ENCODE measurements at regions not wholly inside any gene's neighbourhood (a gene's known extent, or its start where the extent isn't known, plus 50 kb on each side); places are given as distances from the start of the nearest gene placed in this dataset.

DNA sequence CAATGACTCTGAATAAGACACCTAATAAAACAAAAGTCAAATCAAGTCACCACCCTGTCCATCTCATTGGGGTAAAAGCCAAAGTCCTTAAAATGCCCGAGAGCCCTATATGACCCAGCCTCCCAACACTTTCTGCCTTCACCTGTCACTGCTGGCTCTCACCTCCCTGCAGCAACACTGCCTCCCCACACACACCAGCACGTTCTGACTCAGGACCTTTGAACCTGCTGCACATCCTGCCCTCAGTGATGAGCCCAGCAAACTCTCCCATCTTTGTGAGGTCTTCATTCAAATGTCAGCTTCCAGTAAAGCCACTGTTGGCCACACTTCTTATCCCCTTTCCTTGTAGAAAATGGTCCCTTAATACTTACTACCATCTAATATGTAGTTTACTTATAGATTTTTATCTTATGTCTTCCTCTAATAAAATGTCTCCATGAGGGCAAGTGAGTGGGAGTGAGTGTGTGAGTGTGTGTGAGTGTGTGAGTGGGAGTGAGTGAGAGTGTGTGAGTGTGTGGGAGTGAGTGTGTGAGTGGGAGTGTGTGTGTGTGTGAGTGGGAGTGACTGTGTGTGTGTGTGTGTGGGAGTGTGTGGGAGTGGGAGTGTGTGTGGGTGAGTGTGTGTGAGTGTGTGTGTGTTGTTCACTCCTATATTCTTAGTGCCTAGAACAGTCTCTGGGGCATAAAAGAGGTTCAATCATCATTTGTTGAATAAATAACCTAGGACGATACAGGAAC, 504.7 kb downstream of the EIPR1 start:
- DNase-seq (ENCODE audit: low read depth, low spot score) = no peak

DNA sequence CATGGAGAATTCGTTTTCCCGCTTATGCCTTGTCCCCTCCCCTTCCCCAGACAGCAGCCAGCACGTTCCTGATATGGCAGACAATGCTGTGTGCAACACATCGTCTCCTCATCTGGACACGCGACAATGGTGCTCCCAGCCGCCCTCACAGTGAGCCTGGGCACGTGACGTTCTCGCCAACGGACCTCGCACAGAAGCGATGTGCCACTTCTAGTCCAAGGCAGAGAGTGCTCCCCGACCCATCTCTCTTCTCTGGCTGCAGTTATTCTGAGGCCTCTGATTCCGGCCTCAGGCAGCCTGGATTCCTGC, 505.4 kb downstream of the EIPR1 start:
- no peak for DNase-seq (ENCODE audit: low read depth, low spot score)

DNA sequence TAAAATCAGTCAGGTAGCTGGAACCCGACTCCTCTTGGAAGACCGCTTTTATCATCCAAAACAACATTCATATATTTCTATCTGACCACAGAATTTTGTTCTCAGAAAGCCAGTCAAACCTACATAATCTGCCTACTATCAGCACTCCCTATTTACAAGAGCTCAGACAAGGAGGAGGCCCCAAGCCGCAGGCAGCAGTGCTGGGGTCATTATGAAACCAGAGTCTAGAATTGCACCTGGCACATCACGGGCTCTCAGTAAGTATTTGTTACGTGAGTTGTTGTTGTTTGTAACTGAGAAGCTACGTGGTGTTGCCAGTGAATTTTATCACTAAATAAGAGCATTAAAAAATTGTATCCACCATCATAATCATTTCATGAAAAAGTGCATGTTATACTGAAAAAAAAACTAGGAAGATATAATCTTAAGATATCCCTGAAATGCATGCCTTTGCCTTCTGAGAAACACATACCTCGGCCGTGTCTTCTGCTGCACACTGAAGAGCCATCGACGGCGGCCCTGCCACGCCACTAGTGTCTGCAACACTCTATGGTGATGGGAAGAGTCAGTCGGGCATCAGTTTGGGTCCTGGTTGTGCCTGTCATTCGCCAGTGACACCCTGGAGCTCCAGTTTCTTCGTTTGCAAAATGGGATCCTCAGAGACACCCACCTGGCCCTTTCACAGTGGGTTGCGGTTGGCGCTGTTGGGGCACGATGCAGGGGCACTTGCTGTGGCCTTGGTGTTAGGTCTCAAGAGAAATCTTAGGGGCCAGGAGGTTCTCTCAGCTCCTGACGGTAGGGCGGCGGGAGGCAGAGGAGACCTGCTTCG, 505.9 kb downstream of the EIPR1 start:
- no peak for DNase-seq (ENCODE audit: low read depth, low spot score)

DNA sequence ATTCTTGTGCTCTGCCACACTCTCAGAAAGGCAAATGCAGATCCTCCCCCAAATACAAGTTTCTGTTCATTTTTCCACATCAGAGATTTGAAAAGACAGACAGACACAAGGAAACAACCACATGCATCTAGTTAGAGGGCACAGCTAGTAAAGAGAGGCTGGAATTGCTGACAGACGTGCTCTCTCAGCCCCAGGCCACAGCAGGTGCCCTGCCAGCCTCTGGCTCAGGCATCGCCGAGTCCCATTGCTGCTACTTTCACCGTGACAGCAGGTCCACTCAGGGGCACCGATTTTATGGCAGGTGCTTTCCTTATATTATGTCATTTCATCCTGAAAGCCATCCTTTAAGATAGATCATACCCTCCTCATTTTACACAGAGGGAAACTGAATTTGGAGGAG, 507.5 kb downstream of the EIPR1 start:
- DNase-seq (ENCODE audit: low read depth, low spot score) = no peak

DNA sequence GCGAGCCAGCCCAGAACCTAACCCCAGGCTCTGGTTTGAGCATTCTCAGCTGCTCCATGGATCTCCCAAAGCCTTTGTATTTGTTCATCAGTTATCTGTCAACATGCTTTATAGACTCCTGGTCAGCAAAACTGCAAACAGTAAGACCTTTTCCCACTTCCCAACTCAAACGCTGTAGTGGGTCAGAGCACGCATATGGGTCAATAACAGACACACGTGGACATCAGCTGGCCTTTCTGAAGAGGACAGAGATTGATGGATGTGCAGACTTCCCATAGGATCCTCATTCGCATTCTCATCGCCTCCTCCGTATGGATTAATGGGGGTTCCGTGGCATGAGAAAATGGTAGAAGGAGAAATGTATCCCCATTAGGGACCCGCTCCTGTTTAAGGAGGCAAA, 508.1 kb downstream of the EIPR1 start:
- no peak for DNase-seq (ENCODE audit: low read depth, low spot score)

DNA sequence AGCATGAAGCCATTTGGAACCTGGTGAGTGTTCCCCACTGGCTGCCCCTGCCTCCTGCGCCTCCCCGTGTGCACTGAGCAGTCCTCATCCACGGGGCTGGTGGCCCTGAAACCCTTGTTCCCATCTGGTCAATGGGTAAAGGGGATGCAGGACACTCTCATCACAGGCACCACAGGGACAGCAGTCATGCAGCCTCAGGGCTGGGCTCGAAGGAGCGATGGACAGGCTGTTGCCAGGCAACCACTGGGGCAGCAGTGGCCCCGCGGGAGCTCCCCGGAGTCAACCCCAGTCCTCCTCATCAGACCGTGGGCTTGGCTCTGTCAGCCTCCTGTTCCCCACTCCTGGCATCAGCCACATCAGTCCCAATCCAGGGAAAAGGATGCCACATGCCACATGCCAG, 509.5 kb downstream of the EIPR1 start:
- no peak for DNase-seq (ENCODE audit: low read depth, low spot score)

DNA sequence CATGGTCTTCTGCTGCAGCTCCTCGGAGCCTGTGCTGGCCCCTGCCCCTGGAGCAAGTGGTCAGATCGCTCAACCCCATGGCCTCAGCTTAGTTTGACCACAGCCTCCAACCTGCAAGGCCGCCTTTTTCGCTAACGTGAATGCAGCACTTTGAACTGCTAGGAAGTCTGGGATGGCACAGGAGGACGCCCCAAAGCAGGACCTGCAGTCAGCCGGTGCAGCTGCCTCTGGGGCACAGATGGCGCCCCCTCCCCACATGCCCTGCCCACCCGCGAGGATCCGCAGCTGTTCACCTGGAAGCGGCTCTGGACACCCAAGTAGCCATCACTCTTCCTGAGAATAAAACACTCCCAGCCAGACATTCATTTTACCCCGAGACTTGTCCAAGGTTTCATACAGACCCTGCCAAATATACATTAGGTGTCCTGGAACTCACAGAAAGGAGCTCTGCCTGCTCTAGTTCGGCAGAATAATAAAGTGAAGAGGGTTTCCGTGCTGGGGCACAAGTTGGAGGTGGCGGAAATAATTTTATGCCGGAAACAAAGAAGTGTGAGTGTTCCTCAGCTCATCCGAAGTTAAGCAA, 510.1 kb downstream of the EIPR1 start:
- no peak for DNase-seq (ENCODE audit: low read depth, low spot score)

DNA sequence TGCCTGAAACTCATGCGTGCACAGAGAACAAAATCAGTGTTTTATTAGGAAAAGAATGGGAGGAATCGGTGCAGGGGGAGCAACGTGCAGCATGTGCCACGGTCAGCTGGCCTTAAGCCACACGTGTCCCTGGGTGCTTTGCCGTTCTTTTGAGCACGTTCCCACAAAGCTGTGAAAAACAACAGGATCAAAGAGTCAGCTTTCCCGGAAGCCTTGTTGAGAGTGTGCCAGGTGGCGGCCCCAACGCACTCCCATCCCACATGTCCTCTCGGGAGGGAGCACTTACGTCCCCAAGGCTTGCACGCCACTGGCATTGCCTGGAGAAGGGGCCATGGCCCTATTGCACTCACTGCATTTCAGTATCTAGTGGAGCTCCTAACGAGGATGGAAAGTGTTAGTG, 511.2 kb downstream of the EIPR1 start:
- no peak for DNase-seq (ENCODE audit: low read depth, low spot score)

DNA sequence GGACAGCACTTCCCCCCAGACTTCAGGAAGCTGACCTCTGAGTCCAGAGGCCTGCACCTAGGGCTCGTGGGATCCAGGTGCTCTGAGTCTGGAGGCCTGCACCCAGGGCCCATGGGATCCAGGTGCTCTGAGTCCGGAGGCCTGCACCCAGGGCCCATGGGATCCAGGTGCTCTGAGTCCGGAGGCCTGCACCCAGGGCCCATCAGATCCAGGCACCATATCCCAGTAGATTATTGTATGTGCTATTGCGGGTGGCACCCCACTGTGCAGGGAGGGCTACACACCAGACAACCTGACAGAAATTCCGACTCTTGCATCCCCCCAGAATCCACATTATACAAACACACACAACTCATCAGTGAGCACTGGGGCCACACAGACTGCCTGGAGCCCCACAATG, 515.2 kb downstream of the EIPR1 start:
- no peak for DNase-seq (ENCODE audit: low read depth, low spot score)

DNA sequence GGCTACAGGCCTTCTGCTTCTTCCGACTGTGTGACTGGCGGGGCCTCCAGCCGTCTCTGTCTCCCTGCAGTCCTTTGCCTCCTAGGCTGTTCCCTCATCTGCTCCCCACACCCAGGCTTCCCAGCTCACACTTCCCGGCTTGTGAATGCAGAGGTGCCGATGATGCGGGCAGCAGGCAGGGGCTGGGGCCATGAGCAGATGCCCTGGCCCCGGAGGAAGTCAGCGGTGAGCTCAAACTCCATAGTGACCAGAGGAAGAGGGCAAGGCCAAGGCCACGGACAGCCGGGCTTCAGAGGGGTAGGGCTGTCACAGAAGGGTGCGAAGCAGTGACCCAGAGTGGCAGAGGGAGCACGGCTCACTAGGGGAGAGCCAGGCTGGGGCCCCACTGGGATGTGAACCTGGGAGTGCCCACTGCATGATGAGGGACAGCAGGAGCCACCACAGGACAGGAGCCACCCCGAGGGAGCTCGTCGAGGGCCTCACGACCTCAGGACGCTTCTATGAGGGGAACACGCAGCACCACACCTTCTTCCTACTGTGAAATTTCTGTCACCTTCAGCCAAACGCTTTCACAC, 515.9 kb downstream of the EIPR1 start:
- no peak for DNase-seq (ENCODE audit: low read depth, low spot score)

DNA sequence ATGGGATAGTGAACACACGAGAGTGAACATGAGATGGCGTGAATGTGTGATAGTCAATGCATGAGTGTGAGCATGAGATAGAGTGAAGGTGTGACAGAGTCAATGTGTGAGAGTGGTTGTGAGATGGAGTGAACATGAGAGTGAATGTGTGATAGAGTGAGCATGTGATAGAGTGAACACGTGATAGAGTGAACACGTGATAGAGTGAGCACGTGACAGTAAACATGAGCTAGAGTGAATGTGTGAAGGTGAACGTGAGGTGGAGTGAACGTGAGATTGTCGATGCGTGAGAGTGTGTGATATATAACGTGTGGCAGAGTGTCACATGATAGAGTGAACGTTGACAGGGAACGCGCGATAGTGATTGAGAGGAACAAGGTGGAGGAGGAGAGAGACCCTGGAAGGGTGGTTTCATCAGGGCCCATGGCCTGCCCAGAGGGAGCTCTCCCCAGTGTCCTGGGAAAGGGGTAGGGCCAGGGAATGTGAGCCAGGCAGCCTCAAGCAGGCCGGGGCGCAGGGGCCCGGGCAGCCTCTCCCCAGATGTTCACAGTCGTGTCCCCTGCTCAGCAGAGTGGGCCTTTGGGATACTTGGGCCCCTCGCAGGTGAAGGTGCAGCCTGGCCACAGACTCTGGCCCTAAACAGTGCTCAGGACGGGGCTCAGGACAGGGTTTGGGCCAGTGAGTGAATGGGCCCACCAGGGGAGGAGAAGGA, 516.9 kb downstream of the EIPR1 start:
- DNase-seq (ENCODE audit: low read depth, low spot score) = no peak

DNA sequence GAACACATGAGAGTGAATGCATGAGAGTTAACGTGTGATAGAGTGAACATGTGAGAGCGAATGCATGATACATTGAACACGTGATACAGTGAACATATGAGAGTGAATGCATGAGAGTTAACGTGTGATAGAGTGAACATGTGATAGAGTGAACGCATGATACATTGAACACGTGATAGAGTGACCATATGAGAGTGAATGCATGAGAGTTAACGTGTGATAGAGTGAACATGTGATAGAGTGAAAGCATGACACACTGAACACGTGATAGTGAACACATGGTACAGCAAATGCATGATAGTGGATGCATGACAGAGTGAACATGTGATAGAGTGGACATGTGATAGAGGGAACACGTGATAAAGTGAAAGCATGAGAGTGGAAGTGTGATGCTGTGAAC, 517.9 kb downstream of the EIPR1 start:
- DNase-seq (ENCODE audit: low read depth, low spot score) = no peak

DNA sequence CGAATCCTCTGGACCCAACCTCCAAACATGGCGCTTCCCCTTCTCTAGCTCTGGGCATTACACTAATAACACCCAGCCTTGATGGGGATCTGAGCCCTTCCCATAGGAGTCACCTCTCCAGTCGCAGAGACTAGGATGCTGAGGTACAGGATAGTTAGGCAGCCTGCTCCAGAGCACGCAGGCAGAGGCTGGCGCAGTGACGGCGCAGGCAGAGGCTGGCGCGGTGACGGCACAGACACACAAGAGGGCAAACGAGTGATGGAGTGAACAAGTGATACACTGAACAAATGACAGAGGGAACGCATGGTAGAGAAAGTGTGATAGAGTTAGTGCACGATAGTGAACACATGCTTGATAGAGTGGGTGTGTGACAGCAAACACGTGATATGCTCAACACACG, 518.5 kb downstream of the EIPR1 start:
- DNase-seq (ENCODE audit: low read depth, low spot score) = no peak

DNA sequence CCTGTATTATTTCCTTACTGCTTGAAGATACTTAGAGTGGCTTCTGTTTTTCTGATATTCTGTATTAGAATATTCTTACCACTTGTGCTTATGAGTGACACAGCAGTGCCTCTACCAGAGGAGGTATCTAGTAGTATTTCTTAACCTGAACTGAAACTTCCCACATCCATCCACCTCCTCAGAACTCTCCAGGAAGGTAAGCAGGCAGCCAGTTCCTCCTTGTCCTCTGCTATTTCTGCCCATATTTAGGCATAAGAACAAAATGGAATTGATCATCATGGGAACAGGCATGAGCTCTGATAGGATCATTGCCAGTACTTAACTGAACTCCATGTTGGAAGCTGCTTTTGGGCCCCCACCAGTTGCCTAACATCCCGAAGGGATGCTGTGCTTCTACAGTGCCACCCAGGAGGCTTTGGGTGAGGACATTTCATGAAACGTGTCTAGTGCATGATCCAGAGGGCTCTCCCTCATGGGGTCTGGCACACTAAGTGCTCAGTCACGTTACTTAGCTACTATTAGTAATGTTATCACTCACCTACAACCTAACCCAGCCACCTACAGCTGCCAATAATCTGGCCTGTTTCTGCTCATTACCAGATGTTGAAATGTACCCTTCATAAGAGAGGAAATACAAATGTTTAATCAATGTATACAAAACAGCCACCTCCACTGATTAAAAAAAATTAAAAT, 520.7 kb downstream of the EIPR1 start:
- no peak for DNase-seq (ENCODE audit: low read depth, low spot score)

DNA sequence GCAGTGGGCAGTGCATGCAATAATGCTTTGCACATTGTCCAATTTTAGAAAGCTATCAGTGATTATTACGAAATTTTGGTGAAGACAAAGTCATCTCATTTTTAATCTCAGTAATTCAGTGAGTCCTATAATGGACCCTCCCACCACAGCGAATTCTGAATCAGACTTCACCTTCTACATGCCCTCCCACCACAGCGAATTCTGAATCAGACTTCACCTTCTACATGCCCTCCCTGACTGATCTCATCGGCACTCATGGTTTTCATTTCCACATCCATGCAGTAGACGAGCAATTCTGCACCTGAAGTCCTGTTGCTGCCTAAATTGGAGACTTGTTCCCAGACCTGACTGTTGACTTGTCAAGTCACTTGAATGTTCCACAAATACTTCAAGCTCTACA, 522.3 kb downstream of the EIPR1 start:
- DNase-seq (ENCODE audit: low read depth, low spot score) = no peak

DNA sequence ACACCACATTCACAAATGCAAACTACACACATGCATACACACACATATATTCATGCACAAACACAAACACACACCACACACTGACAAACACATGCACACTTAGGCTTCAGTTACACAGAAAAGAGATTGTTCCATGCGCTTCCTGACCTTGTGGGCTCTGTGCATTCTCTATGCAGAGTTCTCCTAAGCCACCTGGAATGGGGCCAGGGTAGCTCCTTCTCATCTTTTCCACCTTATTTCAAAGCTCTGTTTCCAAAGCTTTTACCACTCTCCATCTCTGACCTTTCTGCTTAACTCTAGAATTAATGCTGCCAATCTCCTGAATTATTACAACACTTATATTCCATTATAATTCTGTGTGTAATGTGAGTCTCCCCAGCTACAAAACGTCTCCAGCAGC, 522.3 kb upstream of the MYT1L start:
- DNase-seq (ENCODE audit: low read depth, low spot score) = no peak

DNA sequence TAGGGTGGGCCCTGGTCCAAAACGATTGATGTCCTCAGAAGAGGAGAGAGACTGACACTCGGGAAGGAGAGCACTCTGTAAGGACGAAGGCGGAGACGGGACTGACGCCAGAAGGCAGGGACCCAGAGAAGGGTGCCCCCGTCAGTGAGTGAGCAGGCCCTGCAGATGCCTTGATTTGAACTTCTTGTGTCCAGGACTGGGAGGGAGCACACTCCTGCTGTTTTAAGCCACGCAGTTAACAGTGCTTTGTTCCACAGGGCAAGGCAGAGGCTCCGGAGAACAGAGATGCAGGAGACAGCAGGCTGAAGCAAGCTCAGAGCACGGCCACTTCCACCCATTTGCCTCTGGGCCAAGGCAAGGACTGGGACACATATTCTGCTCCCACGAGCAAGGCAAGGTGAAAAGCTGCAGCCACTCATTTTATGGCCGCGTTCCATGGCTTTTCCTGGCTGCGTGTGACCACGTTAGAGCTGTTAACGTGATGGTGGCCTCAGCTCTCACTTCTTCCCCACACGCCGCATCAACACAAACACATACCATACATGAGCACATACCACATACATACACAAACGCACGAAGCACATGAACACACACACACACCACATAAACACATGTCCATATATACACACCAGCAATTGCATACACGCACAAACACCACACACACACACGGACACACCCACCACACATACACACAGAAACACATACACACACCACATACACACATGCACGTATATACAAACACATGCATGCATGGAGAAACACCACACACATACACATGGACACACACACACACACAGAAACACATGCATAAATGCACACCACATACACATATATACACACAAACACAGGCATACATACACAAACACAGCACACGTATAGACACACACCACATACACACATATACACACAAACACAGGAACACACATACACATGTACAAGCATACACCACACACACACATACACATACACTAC, 521.0 kb upstream of the MYT1L start:
- DNase-seq (ENCODE audit: low read depth, low spot score) = no peak

DNA sequence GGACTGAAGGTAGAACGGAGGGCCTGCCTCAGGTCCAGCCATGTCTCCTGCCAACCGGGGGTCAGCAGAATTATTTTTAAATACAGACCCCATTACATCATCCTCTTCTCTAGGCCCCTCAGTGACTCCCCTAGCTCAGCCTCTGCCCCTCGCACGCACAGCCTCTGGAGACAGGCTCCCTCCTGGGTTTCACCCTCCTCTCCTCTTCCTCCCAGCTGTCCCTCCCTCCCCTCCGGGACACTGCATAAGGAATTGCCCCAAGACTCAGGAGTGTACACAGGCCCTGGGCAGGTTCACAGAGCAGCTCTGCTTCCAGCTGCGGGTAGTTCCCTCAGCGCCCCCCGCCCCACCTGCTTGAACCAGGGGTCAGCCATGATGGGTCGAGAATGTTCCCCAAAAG, 520.2 kb upstream of the MYT1L start:
- no peak for DNase-seq (ENCODE audit: low read depth, low spot score)

DNA sequence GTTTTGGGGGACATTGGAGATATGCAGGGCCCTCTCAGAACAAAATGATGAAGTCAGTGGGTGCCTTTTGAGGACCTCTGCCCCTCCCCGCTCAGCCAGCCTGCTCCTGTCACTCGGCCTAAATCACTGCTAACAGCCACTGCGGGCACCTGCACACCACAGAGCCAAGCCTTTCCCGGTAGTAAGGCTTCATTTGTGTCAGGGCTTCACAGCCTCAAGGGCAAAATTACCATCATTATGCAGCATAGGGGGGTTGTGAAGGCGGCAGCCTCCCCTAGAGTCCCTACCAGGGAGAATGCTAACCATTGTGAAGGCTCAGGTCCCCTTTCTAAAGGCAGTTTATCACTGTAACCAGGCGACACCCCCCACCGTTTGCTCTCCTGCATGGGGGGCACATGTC, 519.8 kb upstream of the MYT1L start:
- DNase-seq (ENCODE audit: low read depth, low spot score) = no peak

DNA sequence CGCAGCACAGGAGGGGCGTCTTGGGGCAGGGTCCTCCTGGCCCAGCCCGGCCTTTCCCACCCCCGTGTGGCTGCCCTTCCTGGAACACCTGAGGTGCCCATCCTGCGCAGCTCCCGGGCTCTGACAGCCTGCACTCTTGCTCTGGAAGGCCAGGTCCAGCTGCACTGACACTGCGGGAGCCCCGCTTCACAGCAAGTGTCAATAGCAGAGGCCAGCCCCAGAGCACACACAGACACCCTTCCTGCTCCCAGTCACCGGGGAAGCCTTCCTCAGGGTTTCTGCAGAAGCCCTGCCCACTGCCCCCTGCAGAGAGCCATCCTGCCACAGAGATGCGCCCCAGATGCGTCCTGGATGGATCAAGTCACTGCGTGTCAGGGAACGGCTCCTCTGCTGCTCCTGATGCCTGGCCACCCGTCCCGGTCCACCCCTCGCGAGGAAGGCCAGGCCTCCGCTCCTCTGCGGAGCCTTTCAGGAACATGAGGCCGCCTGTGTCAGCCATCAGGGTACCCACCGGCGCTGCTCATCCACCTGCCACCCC, 519.2 kb upstream of the MYT1L start:
- no peak for DNase-seq (ENCODE audit: low read depth, low spot score)

All from activated naive CD8-positive, alpha-beta T cell treated with anti-CD3 and anti-CD28 coated beads, Interleukin-2, amount 50 U/mL, for 16 hours (primary cell).